Tibial nerve (tissue), 4 donors: ENCODE measurements at regions not wholly inside any gene's neighbourhood (a gene's known extent, or its start where the extent isn't known, plus 50 kb on each side); places are given as distances from the start of the nearest gene placed in this dataset.

Experiments
- CTCF ChIP-seq, 5 experiments: fragments of 200-600 bp in 3 of 5; fragments of 450-650 bp in 2 of 5; sonication (generic) in 3 of 5; IDR thresholded peaks; one replicate each; pipeline ENCODE4 v1.5.1; 2016 to 2019; ENCODE audit warnings: antibody characterized with exemption in 5 of 5, mild to moderate bottlenecking in 3 of 5, moderate library complexity in 2 of 5
- EP300 ChIP-seq, 2 donors: sonication (generic); formaldehyde crosslinking; IDR thresholded peaks; one replicate each; pipeline ENCODE4 v1.6.1; 2017; ENCODE audit warnings: antibody characterized with exemption in 2 of 2, mild to moderate bottlenecking in 1 of 2
- POLR2A ChIP-seq, 2 donors: fragments of 450-650 bp; IDR thresholded peaks; one replicate each; pipeline ENCODE4 v1.6.1; 2017; ENCODE audit warnings: antibody characterized with exemption in 2 of 2, mild to moderate bottlenecking in 2 of 2, moderate library complexity in 2 of 2

GRCh38 chr21:19702726-19703125 lies 1295.5 kb upstream of the NCAM2 start:
- TF ChIP-seq CTCF (IDR thresholded peaks at IDR 0.05), result no peak
- TF ChIP-seq EP300 (IDR thresholded peaks at IDR 0.05), result no peak
- TF ChIP-seq POLR2A (IDR thresholded peaks at IDR 0.05), result no peak
